ENCODE measurements at regions not wholly inside any gene's neighbourhood (a gene's known extent, or its start where the extent isn't known, plus 50 kb on each side); places are given as distances from the start of the nearest gene placed in this dataset.

GRCh38 chr4:52472444-52472843 is 186.7 kb downstream of the USP46 start:
- WGBS (ENCODE audit: insufficient coverage, low coverage, missing lambda C conversion rate): 0% methylated on average over 1 of the region's 1 CpG
- H3K36me3 ChIP-seq (ENCODE audit: control insufficient read depth, insufficient read depth, low read length): no peaks in the 10 kb centered on the region
- no peak for DNase-seq (ENCODE audit: extremely low read depth in 1 of 4, low spot score in 3 of 4)
- intact Hi-C loops (cut with micrococcal nuclease): no loop called here
- H3K9me3 ChIP-seq (replicated peaks; ENCODE audit: control insufficient read depth, insufficient read depth, low read depth, low read length): no peaks in the 10 kb centered on the region
- ATAC-seq: no peak
- H3K4me3 ChIP-seq: no peak overlapping the region
- H3K79me2 ChIP-seq (ENCODE audit: control insufficient read depth, insufficient read depth, low read length): no peaks in the 10 kb centered on the region
- no peaks in the 10 kb centered on the region for H3K9me1 ChIP-seq (ENCODE audit: control insufficient read depth, insufficient read depth, low read length)
- no TSS peak for BruUV-seq (replicated peaks)
- FAIRE-seq: no peak
- ChIA-PET POLR2A (no interaction called here), CTCF (ENCODE audit: low intra/inter-chr PET ratio) (no interaction called here)
- no peak overlapping the region for H3K9ac ChIP-seq (ENCODE audit: insufficient read depth in 1 of 2, low read depth in 2 of 2, low read length in 2 of 2)
- in situ Hi-C loops (cut with MboI): no loop called here
- H3K27ac ChIP-seq (ENCODE audit: extremely low read depth, low read depth, low read length): no peak overlapping the region
- H3K4me1 ChIP-seq (replicated peaks in 1 of 2; ENCODE audit: control insufficient read depth in 2 of 2, insufficient read depth in 2 of 2, low read length in 2 of 2): no peaks in the 10 kb centered on the region
- no peak overlapping the region for H3K4me2 ChIP-seq (ENCODE audit: insufficient read depth, low read length)
- H3K27me3 ChIP-seq (ENCODE audit: control insufficient read depth in 2 of 2, insufficient read depth in 2 of 2, low read length in 2 of 2): no peaks in the 10 kb centered on the region; a peak in 1 of 5 replicates
- no peaks in the 10 kb centered on the region for H4K20me1 ChIP-seq (replicated peaks; ENCODE audit: control insufficient read depth, insufficient read depth, low read length)
- no peak overlapping the region for H2AFZ ChIP-seq (ENCODE audit: low read depth, low read length)
- no peak for TF ChIP-seq CREB3 (tag; conservative IDR thresholded peaks at IDR 0.05; ENCODE audit: low read depth)
- TF ChIP-seq NFATC3 (IDR thresholded peaks at IDR 0.05): no peak
- TF ChIP-seq ZNF124 (CRISPR knock-in tag; IDR thresholded peaks at IDR 0.05): no peak
- no peak for TF ChIP-seq THRB (CRISPR knock-in tag; conservative IDR thresholded peaks at IDR 0.05)
- TF ChIP-seq CTCF (IDR thresholded peaks at IDR 0.05 in 2 of 3, conservative IDR thresholded peaks at IDR 0.05 in 1 of 3; ENCODE audit: insufficient read depth in 2 of 3, low read depth in 1 of 3, low read length in 3 of 3): no peak
- no peak for TF ChIP-seq SIX5 (IDR thresholded peaks at IDR 0.05; ENCODE audit: borderline replicate concordance in 1 of 2, insufficient read depth in 1 of 2, low read depth in 1 of 2, low read length in 2 of 2)
- no peak for TF ChIP-seq KDM5B (IDR thresholded peaks at IDR 0.05; ENCODE audit: insufficient replicate concordance, low read depth, low read length)
- TF ChIP-seq VEZF1 (CRISPR knock-in tag; IDR thresholded peaks at IDR 0.05): no peak
- no peak for TF ChIP-seq MYBL2 (IDR thresholded peaks at IDR 0.05; ENCODE audit: low read depth)
- TF ChIP-seq MYBL2 (CRISPR knock-in tag; IDR thresholded peaks at IDR 0.05; ENCODE audit: borderline replicate concordance): no peak
- TF ChIP-seq ID3 (CRISPR knock-in tag; IDR thresholded peaks at IDR 0.05): no peak
- no peak for TF ChIP-seq ID3 (tag; IDR thresholded peaks at IDR 0.05)
- no peak for TF ChIP-seq SMARCE1 (IDR thresholded peaks at IDR 0.05)
- TF ChIP-seq NRF1 (conservative IDR thresholded peaks at IDR 0.05 in 1 of 2, IDR thresholded peaks at IDR 0.05 in 1 of 2): no peak
- no peak for TF ChIP-seq MCM3 (IDR thresholded peaks at IDR 0.05)
- no peak for TF ChIP-seq DPF2 (IDR thresholded peaks at IDR 0.05)
- no peak for TF ChIP-seq ZNF277 (CRISPR knock-in tag; IDR thresholded peaks at IDR 0.05; ENCODE audit: borderline replicate concordance)
